ENCODE measurements at regions not wholly inside any gene's neighbourhood (a gene's known extent, or its start where the extent isn't known, plus 50 kb on each side); places are given as distances from the start of the nearest gene placed in this dataset.

DNA sequence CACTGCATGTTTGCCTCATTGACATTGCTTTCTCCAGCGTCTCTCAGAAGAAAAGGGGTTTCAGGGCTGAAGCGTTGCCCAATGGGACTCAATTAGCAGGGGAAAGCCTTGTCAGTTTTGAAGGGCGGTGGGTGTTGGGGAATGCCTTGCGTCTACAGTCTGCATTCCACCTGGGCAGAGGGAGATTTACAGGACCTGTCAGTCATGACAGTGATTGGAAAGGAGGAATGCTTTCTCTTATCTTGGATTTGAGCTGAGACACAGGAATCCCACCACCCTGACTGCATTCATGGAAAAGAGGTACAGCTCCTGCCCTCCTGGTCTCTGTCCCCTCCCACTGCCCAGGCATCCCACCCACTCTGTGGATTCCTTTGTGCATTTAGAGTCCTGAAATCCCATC, 123.9 kb downstream of the ACKR3 start:
- no peak for DNase-seq

DNA sequence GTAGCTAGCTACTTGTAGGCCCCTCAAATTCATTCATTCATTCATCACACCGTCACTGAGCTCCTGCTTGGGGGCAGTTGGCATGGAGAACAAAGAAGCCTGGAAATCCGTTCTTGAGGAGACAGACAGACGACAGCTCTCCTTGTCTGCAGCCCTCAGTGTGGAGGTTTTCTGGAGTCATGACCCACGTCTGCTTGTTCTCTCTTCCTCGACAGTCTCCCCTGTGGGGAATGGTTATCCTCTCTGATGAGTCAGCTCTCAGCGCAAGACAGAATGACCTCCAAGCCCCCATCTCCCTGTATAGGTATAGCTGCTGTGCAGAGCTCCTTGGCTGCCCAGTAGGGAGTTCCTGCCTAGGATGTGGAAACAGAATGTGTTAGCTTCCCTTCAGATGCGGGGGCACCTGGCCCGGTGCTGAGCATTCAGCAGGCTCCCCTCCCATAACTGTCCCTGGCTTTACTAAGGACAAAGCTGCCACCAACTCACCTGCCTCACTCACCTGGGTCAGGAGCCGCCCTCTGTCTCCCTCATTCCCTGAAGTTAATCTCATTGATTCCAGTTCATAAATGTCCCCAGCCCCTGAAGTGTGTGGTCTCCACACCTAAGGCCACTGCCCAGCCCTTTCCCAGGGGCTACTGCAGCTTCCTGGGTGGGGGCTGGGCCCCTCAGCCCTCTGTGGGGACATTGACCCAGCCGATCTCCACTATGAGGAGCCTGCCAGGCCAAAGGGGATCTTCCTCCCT, 124.7 kb downstream of the ACKR3 start:
- DNase-seq, result no peak

DNA sequence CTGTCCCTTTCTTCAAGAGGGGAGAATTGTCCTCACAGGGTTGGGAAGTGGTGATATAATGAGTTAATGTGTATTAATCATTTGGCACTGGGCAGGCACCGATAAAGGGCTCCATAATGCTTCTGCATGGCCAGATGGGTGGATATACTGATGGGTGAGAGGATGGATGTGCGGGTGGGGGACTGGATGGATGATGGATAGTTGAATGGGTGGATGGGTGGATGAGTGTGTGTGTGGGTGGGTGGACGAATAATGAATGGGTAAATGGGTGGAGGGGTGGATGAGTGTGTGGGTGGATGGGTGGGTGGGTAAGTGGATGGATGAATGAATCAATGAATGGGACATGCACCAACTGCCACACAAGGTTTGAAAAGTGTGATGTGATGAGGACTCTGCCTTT, 127.2 kb downstream of the ACKR3 start:
- DNase-seq, result no peak

DNA sequence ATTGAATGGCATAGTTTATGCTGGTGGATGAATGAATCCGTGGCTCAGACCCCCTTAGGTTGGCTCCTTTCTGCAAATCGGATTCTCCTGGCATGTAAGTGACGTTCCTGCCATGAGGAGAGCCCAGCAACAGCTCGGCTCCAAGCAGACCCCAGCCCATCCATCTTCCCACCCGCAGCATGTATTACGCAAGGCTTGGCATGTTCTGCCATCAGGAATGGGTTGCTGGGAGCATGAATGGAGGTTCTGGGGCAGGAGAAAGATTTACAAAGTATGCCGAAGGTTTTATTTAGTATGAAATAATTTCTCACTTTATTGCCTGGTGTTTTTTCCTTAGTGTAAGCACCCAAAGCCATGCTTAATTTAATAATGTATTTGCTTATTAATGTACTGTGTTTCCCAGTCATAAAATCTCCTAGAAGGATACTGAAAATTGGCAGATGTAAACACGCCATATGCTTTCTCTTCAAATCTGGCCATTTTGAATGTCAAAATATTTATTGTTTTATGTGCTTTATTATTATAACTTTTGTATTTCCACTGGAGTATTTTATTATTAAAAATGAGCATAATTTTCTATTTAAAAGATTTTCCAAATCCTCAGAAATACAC, 128.5 kb downstream of the ACKR3 start:
- DNase-seq, result no peak

DNA sequence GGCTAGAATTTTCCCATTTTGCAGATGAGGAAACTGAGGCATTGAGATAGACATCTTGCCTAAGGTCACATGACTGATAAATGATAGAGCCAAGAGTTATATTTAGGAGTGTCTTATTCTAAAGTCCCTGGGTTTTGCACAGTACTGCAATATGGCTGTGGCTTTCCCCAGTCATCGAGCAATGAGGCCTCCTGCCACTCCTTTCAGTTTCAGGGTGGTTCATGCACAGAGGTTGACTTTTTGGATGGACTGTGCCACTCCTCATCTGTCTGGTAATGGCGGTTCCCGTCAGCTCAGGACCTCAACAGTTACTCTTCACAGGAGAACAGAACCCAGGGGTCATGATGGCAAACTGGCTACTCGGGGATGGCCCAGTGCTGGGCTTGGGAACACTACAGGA, 131.1 kb downstream of the ACKR3 start:
- DNase-seq, result no peak

DNA sequence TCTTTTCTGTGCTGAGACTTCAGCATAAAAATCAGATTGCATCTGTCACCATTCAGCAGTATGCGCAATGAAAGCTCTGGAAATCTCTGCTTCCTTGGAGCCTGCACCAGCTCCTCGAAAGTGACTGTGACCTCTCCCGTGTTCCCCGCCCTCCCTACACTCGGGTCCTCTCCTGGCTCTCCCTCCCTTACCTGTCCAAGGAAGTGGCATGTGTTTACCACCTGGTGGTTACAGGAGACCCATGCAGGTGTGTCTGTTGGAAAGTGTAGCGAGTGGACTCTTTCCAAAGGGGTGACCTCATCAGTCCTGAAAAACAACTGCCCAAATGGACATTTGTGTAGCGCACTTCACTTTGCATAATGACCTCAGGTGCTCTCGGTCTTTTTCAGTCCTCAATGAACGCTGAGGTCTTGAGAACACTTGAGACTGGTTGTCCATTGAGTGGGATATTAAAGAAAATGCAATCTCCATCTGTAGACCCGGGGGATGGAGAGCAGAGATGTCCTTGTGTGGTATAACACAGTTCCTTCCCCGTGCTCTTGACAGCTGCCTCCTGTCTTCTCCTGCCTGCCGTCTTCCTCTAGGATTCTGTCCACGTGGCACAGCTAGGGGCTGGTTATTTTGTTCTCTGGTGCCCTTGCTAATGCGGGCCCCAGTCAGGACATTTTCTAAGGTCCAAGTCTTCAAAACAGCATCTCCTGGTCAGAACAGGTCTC, 133.2 kb downstream of the ACKR3 start:
- DNase-seq, result no peak

DNA sequence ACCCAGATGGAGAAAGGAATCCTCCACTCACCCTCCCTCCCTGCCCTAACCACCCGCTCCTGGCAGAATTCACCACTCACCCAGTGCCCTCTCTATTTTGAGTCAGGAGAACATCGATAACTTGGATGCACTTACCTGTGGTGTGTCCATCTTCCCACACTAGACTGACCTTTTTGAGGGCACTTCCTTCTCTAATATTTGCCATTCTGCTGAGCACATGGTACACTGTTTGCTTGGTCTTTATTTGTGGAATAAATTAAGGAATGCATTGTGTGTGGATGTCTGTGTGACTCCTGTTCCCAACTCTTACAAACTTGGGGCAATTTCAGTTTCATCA, 133.7 kb downstream of the ACKR3 start:
- DNase-seq, result no peak

DNA sequence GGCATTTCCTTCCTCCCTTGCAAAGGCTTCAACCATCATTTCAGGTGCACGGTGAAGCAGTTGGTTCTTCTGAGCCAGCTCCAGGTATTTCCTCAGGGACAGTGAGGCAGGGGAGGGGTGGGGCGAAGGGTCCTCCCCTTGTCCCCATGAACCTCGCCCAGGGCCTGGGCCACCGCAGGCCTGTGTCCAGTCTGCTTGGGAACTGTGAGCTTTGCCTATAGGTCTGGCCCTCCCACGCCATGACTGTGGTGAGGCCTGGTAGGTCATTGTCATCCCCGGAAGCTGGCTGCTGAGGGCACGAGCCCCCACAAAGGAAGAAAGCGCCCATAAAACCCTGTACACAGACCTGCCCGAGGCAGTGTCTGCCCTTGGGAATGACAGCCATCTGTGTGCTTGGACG, 134.3 kb downstream of the ACKR3 start:
- DNase-seq, result no peak

DNA sequence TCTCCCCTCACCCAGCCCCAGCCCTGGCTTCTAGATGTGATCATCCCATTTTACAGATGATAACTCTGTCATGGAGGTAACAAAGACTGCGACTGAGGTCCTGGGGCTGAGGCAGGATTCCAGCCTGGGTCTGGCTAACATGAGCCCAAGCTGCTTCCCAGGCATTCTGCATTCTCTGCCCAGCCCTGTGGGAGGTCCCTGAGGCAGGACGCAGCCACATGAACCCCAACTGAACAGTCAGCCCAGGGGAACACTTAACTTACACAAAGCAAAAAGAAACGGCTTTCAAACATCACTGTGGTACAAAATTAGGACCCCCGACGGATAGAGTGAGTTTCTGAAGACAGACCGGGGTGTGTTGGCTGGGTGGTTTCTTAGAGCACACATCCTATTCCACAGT, 135.3 kb downstream of the ACKR3 start:
- DNase-seq, result no peak

DNA sequence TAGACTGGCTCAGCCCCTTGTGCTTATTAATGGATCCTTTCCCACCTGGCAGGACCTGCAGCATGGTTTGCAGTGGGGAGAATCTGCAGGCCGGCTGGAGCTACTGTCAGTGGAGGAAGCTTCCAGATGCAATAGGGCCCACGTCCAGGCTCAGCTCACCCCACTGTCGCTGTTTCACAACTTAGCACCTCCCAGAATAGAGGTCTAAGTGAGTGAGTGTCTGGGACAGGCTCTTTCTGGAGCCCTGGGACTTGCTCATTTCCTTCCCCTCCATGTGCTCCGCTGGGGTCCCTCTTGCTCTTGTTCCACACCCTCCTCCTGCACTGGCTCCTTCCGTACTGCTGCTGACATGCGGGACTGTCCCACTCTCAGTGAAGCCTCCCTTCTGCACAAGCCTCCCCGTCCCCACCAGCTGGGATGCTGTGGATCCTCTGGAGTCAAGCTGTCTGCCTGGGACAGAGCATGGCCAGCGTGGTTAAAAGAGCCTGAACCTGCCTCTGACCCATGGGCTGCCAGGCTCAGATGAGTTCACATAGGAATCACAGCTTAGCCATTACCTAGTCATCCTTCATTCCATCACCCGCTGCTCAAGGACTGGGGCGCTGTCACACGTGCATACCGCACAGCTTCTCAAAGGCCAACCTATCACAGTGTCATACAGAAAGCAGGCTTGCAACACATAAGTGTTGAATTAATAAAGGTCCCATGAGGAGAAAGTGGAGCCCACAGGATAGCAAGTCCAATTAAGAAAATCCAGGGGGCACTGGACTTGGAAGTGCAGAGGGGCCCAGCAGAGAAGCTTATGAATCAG, 135.9 kb downstream of the ACKR3 start:
- no peak for DNase-seq

DNA sequence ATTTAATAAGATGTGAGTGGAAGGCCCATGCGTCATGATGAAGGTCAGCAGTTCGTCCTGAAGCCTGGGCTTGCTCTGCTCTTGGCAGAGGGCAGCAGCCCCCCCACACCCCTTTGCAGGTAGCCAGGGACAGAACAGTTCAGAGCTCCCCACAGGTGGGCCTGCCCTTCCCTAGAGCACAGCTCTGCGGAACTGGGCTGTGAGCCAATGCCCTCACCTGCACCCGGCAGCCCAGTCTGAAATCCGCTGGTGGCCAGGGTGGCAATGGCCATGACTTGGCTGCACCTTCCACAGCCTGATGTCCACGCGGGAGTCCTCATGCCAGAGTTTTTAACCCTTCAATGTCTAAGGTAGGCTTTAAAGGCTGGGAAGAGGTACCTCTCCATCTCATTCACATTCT, 136.7 kb downstream of the ACKR3 start:
- DNase-seq, result no peak

DNA sequence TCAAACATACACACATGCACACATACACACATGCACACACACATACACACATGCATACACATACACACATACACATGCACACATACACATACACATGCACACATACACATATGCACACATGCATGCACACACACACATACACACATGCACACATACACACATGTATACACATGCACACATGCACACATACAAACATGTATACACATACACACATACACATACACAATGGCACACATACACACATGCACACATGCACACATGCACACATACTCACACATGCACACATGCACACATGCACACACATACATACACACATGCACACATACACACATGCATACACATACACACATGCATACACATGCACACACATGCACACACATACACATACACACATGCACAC, 137.2 kb downstream of the ACKR3 start:
- no peak for DNase-seq

DNA sequence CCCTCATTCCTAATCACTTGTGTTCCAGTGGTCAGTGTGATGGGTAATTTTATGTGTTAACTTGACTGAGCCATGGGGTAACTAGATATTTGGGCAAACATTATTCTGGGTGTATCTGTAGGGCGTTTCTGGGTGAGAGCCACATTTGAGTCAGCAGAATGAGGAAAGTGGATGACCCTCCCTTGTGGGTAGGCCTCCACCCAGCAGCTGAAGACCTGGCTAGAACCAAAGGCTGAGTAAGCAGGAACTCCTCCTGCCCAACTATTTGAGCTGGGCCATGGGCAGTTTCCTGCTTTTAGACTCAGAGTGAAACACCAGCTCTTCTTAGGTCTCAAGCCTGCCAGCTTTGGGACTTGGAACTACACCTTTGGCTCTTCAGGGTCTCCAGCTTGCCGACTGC, 141.8 kb downstream of the ACKR3 start:
- DNase-seq, result no peak

DNA sequence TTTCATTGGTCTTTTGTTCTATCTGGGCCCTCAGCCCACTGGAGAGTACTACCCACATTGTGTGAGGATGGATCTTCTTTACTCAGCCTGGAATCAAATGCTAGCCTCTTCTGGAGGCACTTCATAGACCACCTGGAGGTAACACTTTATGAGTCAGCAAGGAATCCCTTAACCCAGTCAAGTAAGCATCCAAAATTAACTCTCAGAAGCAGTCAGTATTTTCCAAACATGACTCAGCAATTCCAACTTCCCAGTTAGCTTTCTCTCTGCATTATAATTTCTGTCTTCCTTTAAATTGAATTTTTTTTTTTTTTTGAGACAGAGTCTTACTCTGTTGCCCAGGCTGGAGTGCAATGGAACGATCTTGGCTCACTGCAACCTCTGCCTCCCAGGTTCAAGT, 142.7 kb downstream of the ACKR3 start:
- no peak for DNase-seq

DNA sequence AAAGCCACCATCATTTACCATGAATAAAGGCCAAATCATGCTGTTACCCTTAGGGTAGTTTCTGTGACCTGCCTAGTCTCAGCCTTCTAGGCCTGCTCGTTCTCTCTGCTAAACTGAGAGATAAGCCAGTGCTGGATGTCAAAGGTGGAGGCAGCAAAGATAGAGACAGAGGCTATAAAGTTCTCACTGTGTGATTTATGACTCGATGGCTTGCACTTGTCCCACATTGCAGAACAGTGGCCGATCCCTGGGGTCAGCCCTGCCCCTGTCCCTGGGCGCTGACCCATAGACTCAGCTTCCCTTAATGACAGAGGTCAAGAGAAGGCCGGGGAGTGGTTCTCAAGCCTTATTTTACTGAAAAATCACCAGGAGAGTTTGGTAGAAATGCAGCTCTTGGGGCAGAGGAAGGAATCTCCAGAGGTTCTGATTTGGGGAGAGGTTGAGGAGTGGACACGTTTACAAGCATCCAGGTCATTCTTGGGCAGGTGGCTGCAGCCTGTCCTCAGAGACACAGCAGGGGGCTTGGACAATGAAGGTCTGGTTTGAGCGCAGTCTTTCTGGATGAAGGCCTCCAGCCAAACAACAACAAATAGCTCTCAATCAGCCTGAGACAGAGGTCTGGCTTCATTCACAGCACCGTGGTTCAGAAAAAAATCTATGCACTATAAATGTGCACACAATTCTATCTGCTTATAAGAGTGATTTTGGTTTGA, 143.5 kb downstream of the ACKR3 start:
- DNase-seq, result no peak

DNA sequence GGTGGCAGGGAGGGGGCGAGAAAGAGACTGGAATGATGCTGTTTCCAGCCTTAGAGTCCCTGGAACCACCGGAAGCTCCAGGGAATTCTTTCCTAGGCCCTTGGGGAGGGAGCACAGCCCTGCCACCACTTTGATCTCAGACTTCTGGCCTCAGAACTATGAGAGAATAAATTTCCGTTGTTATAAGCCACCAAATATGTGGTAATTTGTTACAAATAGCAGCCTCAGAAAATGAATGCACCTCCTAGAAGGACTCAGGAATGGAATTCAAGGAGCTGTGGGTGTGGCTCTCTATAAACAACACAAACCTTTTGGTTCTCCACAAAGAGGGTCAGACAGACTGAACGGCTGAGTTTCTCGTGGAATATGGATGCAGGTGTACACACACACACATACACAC, 144.5 kb downstream of the ACKR3 start:
- DNase-seq, result no peak

DNA sequence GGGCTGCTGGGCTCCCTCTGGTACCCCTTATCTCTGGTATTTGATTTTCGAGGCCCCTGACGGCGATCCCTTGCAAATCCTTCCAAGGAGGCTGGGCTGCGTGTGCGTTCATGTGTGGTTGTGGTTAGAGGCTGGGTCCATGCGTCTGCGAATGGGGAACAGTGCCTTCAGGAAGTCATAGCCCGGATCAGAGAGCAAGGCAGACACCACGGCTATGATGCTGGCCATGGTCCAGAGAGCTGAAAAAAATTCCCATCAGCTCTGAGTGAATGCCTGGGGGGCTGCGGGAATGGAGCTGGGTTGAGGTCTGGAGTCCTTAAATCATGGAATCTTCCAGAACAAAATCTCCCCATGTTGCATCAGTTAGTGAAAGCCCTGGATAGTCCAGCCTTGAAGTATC, 145.5 kb downstream of the ACKR3 start:
- DNase-seq, result no peak

DNA sequence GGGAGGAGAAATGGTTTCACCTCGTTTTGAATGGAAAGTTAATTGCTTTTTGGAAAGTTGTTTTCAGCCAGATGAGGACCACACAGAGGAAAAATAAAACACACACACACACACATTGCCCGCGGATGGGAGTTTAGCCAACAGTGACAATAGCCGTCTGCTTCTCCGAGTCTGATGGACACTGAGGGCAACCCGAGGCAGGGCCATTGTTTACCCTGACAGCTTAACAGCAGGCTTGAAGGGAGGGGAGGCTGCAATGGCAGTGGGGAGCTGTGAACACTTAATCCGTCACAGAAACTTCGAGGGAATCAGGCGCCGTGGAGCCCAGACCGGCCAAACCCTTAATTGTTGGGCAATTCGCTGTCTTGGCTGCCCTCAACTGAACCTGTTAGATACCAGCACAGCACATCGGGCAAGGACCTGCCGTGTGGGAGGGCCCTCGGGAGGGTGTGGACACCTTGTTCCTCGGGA, 145.9 kb downstream of the ACKR3 start:
- DNase-seq, result no peak

DNA sequence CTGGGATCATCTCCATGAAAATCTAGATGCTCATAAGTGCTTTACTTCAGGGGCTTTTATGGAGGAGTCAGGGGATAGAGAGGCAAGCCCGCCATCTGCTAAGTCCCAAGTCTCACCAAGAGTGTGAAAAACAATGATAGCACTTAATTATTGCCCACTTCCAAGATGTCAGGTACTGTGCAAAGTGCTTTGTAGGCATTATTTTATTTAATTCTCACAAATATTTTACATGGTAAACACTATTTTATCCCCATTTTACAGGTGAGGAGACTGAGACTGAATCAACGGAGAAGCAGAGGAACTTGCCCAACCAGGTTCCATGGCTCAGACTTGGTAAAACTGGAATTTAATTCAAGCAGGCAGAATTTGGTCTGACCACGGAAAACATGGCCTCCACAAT, 147.5 kb downstream of the ACKR3 start:
- DNase-seq, result no peak

DNA sequence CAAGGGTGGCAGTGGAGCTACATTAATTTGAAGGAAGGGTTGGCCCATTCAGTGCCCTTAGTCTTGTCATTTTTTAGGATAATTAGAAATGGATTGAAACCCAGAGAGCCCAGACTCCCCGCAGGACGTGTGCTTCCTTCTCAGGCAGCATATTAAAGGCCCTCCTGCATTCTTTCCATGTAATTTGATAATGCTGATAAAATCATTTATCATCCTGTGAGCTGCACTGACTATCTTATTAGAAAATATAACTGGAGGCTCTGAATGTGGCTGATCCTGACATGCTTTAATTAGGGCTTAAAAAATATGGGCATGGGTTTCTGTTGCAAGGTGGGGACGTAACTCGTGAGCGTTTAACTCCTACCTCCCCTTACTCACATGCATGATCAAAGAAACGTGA, 148.1 kb downstream of the ACKR3 start:
- DNase-seq, result no peak

DNA sequence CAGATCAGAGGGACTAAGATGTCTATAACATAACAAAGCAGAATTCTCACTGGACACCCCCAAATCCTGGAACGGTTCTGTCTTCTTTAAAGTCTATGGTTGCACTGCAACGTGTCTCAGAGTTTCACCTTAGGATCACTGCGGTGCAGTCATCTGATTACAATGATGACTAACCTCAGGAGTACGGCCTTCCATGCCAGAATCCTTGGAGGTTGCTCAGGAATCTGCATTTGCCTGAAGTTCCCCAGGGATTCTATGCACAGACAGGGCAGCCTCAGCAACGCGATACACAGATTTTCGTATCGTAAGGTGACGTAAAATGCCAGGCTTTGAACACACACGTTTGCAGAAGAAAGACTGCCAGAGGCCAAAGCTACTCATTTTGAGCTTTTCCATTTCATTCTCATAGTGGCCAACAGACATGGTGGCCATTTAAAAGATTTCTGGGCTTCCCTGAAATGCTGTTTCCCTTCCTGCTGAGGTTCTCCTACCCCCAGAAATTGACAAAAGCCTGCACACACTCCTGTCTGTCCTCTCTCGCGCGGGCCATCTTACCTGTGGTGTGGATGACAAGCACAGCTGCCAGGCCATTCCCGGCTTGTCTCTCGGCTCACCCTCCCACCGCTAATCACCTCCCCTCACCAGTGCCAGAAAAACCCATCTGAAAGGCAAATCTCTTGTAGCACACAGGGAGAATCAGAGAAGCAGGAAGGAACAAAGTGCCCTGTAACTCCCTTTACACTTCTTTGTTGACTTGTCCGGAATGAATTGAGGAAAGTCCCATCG, 148.8 kb downstream of the ACKR3 start:
- no peak for DNase-seq

DNA sequence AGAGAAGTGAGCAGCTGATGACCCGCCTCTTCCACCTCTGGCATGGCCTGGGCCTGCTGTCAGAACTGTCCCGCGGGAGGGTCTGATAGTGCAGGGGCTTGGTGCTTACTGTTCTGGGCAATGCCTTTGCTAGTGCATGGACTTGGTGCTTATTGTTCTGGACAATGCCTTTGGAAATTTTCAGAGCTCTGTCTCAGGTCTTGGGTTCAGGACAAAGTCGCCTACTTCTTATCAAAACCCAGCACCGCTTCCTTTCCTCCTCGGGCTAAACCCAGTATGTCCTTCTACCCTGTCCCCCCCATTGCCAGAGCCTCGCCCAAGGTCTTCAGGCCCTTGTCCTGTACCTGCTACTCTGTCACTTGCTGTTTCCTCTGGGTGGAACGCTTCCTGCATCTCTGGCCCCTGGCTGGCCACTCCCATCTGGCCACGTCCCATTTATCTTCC, 149.6 kb downstream of the ACKR3 start:
- DNase-seq, result no peak

Measured in activated CD8-positive, alpha-beta memory T cell treated with anti-CD3 and anti-CD28 coated beads, Interleukin-2, amount 50 U/mL, for 48 hours (primary cell).